KMS-11 (cell line): ENCODE measurements at regions not wholly inside any gene's neighbourhood (a gene's known extent, or its start where the extent isn't known, plus 50 kb on each side); places are given as distances from the start of the nearest gene placed in this dataset.

Experiments
- H2AFZ ChIP-seq: fragments of 200-600 bp; sonication (generic); 2 replicates; pipeline ENCODE4 v1.6.1; 2016; ENCODE audit warnings: antibody characterized with exemption, mixed run types, low read depth
- H3K27ac ChIP-seq: fragments of 200-600 bp; sonication (generic); 2 replicates; pipeline ENCODE4 v1.6.1; 2016; ENCODE audit warnings: mild to moderate bottlenecking, mixed run types
- H3K27me3 ChIP-seq: fragments of 200-600 bp; sonication (generic); 2 replicates; pipeline ENCODE4 v1.6.1; 2017; ENCODE audit warnings: mild to moderate bottlenecking, low read depth, mixed run types, moderate library complexity; ENCODE audit not compliant: insufficient read depth
- H3K36me3 ChIP-seq: fragments of 200-600 bp; sonication (generic); 2 replicates; pipeline ENCODE4 v1.6.1; 2017; ENCODE audit warnings: mild to moderate bottlenecking, mixed run types; ENCODE audit not compliant: insufficient read depth
- H3K4me1 ChIP-seq: fragments of 200-600 bp; sonication (generic); 2 replicates; pipeline ENCODE4 v1.6.1; 2016; ENCODE audit warnings: mild to moderate bottlenecking, low read depth, mixed run types; ENCODE audit not compliant: poor library complexity, severe bottlenecking
- H3K4me2 ChIP-seq: fragments of 200-600 bp; sonication (generic); 2 replicates; pipeline ENCODE4 v1.7.0; 2016; ENCODE audit warnings: mild to moderate bottlenecking, mixed run types
- H3K4me3 ChIP-seq: fragments of 200-600 bp; sonication (generic); IDR thresholded peaks from 2 replicates; pipeline ENCODE4 v1.6.1; 2017; ENCODE audit warnings: low read depth, low read length, mixed read lengths; ENCODE audit not compliant: insufficient read depth
- H3K79me2 ChIP-seq: fragments of 200-600 bp; sonication (generic); 2 replicates; pipeline ENCODE4 v1.6.1; 2016; ENCODE audit warnings: low read depth, mixed run types; ENCODE audit not compliant: insufficient read depth
- H3K9ac ChIP-seq: fragments of 200-600 bp; sonication (generic); 2 replicates; pipeline ENCODE4 v1.6.1; 2016; ENCODE audit warnings: mild to moderate bottlenecking, mixed run types
- H4K20me1 ChIP-seq: fragments of 200-600 bp; sonication (generic); 2 replicates; pipeline ENCODE4 v1.6.1; 2016; ENCODE audit warnings: mild to moderate bottlenecking, mixed run types; ENCODE audit not compliant: insufficient read depth
- TF ChIP-seq, protein P1 (sequence below): fragments of 200-600 bp; sonication (generic); conservative IDR thresholded peaks from 2 replicates; pipeline ENCODE4 v1.6.1; 2017; ENCODE audit warnings: low read depth, mild to moderate bottlenecking, antibody characterized with exemption, low read length, moderate library complexity, mixed read lengths

DNA sequence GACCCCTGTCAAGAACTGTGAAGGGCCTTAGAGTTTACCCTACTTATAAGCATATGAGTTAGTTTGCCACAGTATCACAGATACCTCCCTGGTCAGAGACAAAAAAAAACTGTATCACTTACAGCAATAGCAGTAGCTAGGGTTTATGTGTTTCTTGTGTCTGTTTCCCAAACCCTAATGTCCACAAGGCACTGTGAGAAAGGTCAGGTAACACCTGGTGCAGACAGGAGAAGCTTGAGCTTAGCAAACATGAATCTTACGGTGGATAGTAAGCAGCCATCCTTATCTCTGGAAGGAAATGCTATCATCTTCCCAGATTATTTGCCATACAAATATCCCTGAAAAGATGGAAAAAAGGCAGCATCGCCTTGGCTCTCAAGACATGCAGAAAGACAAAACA lies 208.5 kb upstream of the KCNN2 start:
- Histone ChIP-seq H3K27ac (no peak overlapping the region), H3K4me3 (no peak overlapping the region), H3K4me1 (no peaks in the 10 kb centered on the region), H4K20me1 (no peaks in the 10 kb centered on the region), H3K27me3 (no peaks in the 10 kb centered on the region), H3K9ac (no peak overlapping the region), H3K4me2 (no peak overlapping the region), H2AFZ (no peak overlapping the region), H3K79me2 (no peaks in the 10 kb centered on the region), H3K36me3 (no peaks in the 10 kb centered on the region)
- TF ChIP-seq, protein P1, sequence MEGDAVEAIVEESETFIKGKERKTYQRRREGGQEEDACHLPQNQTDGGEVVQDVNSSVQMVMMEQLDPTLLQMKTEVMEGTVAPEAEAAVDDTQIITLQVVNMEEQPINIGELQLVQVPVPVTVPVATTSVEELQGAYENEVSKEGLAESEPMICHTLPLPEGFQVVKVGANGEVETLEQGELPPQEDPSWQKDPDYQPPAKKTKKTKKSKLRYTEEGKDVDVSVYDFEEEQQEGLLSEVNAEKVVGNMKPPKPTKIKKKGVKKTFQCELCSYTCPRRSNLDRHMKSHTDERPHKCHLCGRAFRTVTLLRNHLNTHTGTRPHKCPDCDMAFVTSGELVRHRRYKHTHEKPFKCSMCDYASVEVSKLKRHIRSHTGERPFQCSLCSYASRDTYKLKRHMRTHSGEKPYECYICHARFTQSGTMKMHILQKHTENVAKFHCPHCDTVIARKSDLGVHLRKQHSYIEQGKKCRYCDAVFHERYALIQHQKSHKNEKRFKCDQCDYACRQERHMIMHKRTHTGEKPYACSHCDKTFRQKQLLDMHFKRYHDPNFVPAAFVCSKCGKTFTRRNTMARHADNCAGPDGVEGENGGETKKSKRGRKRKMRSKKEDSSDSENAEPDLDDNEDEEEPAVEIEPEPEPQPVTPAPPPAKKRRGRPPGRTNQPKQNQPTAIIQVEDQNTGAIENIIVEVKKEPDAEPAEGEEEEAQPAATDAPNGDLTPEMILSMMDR, result no peak

DNA sequence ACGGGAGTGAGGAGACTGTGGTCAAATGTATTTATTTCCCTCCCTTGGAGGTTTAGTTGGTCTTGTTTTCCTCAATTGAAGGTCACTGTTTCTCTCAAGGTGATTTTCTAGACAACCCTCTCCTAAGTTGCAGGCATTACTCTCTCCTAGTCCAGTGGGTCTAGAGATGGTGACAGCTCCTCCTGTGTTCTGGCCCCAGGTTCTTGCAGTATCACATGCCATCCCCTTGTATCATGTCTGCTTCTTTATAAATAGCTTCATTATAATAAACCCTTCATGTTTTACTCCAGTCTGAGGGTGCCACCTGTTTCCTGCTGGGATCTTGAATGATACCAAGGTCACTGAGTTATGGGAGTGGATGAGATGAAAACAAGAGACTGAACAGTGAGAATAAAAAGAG lies 208.0 kb upstream of the KCNN2 start:
- Histone ChIP-seq H3K27me3 (no peaks in the 10 kb centered on the region), H3K9ac (no peak overlapping the region), H3K79me2 (no peaks in the 10 kb centered on the region), H3K27ac (no peak overlapping the region), H2AFZ (no peak overlapping the region), H3K4me3 (no peak overlapping the region), H4K20me1 (no peaks in the 10 kb centered on the region), H3K4me2 (no peak overlapping the region), H3K4me1 (no peaks in the 10 kb centered on the region), H3K36me3 (no peaks in the 10 kb centered on the region)
- TF ChIP-seq, protein P1, result no peak

DNA sequence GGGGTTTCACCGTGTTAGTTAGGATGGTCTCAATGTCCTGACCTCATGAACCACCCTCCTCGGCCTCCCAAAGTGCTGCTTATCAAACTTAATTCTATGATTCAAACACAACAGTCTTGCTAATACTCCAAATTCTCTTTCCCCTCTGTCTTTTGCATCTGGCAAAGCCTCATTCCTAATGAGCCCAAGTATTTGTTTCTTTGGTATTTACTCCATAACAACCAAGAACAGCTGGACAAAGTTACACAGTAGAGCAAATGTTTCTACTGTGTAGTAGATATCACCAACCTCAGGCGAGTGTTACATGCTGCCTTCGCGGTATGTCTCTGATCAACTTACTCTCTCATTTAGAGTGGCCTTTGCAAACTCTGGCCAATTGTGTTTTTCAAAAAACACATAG lies 195.8 kb upstream of the KCNN2 start:
- Histone ChIP-seq H3K4me2 (no peak overlapping the region), H3K4me3 (no peak overlapping the region), H4K20me1 (no peaks in the 10 kb centered on the region), H3K27me3 (no peaks in the 10 kb centered on the region), H3K36me3 (no peaks in the 10 kb centered on the region), H3K4me1 (no peaks in the 10 kb centered on the region), H2AFZ (no peak overlapping the region), H3K27ac (no peak overlapping the region), H3K9ac (no peak overlapping the region), H3K79me2 (no peaks in the 10 kb centered on the region)
- TF ChIP-seq, protein P1, result no peak

DNA sequence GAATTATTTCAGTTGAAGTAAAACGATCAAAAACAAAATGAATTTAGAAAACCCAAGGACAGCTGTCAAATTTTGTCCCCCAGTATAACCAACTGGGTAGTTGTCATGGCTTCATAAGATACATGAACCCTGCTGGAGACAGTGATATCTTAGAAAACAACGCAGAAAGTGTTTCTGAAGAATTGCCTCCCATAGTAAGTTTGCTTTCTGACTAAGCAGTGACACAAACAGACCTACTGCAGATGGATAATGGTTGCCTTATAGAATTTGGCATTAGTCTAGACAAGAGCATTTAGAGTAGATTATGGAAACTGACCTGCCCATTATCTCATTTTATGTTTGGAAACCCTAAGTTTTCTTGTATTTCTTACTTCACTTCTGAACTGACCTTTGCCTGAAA lies 187.7 kb upstream of the KCNN2 start:
- no peak overlapping the region for H3K4me3 ChIP-seq
- TF ChIP-seq, protein P1, result no peak
- H3K36me3 ChIP-seq, result no peaks in the 10 kb centered on the region
- H3K4me2 ChIP-seq, result no peak overlapping the region
- no peaks in the 10 kb centered on the region for H3K79me2 ChIP-seq
- H3K4me1 ChIP-seq, result no peaks in the 10 kb centered on the region
- no peak overlapping the region for H2AFZ ChIP-seq
- H3K27ac ChIP-seq, result no peak overlapping the region
- H4K20me1 ChIP-seq, result no peaks in the 10 kb centered on the region
- no peak overlapping the region for H3K9ac ChIP-seq
- H3K27me3 ChIP-seq, result no peaks in the 10 kb centered on the region

DNA sequence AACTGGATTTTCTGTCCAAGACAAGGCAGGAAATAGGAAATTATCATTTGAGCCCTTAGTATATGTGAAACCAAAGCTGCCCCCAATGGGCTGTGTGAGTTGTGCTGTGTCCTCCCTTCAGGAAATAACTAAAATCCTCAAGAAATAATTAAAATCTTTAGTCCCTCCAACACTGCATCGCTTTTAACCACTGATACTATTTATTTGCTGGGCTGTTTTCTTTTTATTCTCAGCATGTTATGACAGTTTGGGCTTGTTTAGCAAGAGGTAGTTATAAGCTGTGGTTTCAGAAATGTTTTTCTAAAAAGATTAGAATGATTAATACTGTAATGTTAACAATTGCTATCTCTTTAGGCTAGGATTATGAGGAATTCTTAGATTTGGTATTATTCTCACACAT lies 187.0 kb upstream of the KCNN2 start:
- H3K4me2 ChIP-seq, result no peak overlapping the region
- TF ChIP-seq, protein P1, result no peak
- H3K27me3 ChIP-seq, result no peaks in the 10 kb centered on the region
- no peaks in the 10 kb centered on the region for H3K79me2 ChIP-seq
- H2AFZ ChIP-seq, result no peak overlapping the region
- H3K27ac ChIP-seq, result no peak overlapping the region
- H4K20me1 ChIP-seq, result no peaks in the 10 kb centered on the region
- no peaks in the 10 kb centered on the region for H3K36me3 ChIP-seq
- no peak overlapping the region for H3K9ac ChIP-seq
- no peaks in the 10 kb centered on the region for H3K4me1 ChIP-seq
- no peak overlapping the region for H3K4me3 ChIP-seq
